K562 (cell line): ENCODE measurements at regions not wholly inside any gene's neighbourhood (a gene's known extent, or its start where the extent isn't known, plus 50 kb on each side); places are given as distances from the start of the nearest gene placed in this dataset.

ENCODE experiments used
- RUNX1 ChIP-seq: sonication (generic); IDR thresholded peaks from 2 replicates; pipeline ENCODE4 v1.6.1; 2016; ENCODE audit warnings: antibody characterized with exemption, low read depth
- ZC3H4 ChIP-seq: sonication (generic); formaldehyde crosslinking; IDR thresholded peaks from 2 replicates; pipeline ENCODE4 v1.9.0; 2021; ENCODE audit warnings: missing genetic modification reagents, borderline replicate concordance
- TF ChIP-seq, protein P1 (sequence below): fragments of 200-600 bp; sonication (generic); IDR thresholded peaks from one replicate; pipeline ENCODE4 v1.6.1; 2012; ENCODE audit warnings: mild to moderate bottlenecking, low read depth, low read length, inconsistent platforms

DNA sequence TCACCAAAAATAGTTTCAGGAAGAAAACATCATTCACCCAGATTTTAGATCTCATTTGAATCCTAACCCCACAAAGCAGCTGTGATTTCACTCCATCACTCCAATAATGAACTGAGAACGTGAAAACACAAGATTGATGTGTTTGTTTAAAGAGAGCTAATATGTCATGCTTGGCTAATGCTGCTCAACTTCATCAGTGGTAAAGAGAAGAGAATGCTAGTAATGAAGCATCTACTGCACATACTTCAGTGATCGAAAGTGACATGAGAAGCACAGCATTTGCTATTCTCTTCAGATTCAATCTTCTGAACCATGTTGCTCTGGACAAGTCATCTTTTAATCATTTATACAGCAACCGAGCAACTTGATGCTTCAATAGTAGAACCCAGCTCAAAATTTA lies 874.7 kb downstream of the EFNA5 start (continued):
- TF ChIP-seq, protein P1, sequence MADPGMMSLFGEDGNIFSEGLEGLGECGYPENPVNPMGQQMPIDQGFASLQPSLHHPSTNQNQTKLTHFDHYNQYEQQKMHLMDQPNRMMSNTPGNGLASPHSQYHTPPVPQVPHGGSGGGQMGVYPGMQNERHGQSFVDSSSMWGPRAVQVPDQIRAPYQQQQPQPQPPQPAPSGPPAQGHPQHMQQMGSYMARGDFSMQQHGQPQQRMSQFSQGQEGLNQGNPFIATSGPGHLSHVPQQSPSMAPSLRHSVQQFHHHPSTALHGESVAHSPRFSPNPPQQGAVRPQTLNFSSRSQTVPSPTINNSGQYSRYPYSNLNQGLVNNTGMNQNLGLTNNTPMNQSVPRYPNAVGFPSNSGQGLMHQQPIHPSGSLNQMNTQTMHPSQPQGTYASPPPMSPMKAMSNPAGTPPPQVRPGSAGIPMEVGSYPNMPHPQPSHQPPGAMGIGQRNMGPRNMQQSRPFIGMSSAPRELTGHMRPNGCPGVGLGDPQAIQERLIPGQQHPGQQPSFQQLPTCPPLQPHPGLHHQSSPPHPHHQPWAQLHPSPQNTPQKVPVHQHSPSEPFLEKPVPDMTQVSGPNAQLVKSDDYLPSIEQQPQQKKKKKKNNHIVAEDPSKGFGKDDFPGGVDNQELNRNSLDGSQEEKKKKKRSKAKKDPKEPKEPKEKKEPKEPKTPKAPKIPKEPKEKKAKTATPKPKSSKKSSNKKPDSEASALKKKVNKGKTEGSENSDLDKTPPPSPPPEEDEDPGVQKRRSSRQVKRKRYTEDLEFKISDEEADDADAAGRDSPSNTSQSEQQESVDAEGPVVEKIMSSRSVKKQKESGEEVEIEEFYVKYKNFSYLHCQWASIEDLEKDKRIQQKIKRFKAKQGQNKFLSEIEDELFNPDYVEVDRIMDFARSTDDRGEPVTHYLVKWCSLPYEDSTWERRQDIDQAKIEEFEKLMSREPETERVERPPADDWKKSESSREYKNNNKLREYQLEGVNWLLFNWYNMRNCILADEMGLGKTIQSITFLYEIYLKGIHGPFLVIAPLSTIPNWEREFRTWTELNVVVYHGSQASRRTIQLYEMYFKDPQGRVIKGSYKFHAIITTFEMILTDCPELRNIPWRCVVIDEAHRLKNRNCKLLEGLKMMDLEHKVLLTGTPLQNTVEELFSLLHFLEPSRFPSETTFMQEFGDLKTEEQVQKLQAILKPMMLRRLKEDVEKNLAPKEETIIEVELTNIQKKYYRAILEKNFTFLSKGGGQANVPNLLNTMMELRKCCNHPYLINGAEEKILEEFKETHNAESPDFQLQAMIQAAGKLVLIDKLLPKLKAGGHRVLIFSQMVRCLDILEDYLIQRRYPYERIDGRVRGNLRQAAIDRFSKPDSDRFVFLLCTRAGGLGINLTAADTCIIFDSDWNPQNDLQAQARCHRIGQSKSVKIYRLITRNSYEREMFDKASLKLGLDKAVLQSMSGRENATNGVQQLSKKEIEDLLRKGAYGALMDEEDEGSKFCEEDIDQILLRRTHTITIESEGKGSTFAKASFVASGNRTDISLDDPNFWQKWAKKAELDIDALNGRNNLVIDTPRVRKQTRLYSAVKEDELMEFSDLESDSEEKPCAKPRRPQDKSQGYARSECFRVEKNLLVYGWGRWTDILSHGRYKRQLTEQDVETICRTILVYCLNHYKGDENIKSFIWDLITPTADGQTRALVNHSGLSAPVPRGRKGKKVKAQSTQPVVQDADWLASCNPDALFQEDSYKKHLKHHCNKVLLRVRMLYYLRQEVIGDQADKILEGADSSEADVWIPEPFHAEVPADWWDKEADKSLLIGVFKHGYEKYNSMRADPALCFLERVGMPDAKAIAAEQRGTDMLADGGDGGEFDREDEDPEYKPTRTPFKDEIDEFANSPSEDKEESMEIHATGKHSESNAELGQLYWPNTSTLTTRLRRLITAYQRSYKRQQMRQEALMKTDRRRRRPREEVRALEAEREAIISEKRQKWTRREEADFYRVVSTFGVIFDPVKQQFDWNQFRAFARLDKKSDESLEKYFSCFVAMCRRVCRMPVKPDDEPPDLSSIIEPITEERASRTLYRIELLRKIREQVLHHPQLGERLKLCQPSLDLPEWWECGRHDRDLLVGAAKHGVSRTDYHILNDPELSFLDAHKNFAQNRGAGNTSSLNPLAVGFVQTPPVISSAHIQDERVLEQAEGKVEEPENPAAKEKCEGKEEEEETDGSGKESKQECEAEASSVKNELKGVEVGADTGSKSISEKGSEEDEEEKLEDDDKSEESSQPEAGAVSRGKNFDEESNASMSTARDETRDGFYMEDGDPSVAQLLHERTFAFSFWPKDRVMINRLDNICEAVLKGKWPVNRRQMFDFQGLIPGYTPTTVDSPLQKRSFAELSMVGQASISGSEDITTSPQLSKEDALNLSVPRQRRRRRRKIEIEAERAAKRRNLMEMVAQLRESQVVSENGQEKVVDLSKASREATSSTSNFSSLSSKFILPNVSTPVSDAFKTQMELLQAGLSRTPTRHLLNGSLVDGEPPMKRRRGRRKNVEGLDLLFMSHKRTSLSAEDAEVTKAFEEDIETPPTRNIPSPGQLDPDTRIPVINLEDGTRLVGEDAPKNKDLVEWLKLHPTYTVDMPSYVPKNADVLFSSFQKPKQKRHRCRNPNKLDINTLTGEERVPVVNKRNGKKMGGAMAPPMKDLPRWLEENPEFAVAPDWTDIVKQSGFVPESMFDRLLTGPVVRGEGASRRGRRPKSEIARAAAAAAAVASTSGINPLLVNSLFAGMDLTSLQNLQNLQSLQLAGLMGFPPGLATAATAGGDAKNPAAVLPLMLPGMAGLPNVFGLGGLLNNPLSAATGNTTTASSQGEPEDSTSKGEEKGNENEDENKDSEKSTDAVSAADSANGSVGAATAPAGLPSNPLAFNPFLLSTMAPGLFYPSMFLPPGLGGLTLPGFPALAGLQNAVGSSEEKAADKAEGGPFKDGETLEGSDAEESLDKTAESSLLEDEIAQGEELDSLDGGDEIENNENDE: no peak
- TF ChIP-seq ZC3H4 (CRISPR knock-in tag) (no peak), RUNX1 (no peak)
- TF ChIP-seq, all 486 proteins: peak for 0
